DOHH2 (cell line): ENCODE measurements at regions not wholly inside any gene's neighbourhood (a gene's known extent, or its start where the extent isn't known, plus 50 kb on each side); places are given as distances from the start of the nearest gene placed in this dataset.

Source experiments
- H3F3A ChIP-seq: fragments of 200-600 bp; sonication (generic), shearing (Covaris generic); 2 replicates; pipeline ENCODE4 v1.6.0; 2016; ENCODE audit warnings: antibody characterized with exemption, mild to moderate bottlenecking; ENCODE audit not compliant: control insufficient read depth, insufficient read depth
- H3K27ac ChIP-seq: fragments of 200-600 bp; sonication (generic); 2 replicates; pipeline ENCODE4 v1.5.1; 2014; ENCODE audit warnings: low read depth, mild to moderate bottlenecking, low read length, moderate library complexity
- H3K27me3 ChIP-seq: fragments of 200-600 bp; sonication (generic); 2 replicates; pipeline ENCODE4 v1.6.1; 2014; ENCODE audit warnings: mild to moderate bottlenecking, low read length, mixed read lengths; ENCODE audit not compliant: control insufficient read depth
- H3K36me3 ChIP-seq: fragments of 200-600 bp; sonication (generic); 2 replicates; pipeline ENCODE4 v1.6.1; 2014; ENCODE audit warnings: mild to moderate bottlenecking, low read length, moderate library complexity, mixed read lengths; ENCODE audit not compliant: control insufficient read depth
- H3K4me1 ChIP-seq: fragments of 200-600 bp; sonication (generic); 2 replicates; pipeline ENCODE4 v1.6.1; 2014; ENCODE audit warnings: mild to moderate bottlenecking, low read length, mixed read lengths; ENCODE audit not compliant: control insufficient read depth
- H3K4me2 ChIP-seq: fragments of 200-600 bp; sonication (generic); 2 replicates; pipeline ENCODE4 v1.6.0; 2014; ENCODE audit warnings: mild to moderate bottlenecking, low read length, moderate library complexity
- H3K4me3 ChIP-seq: fragments of 200-600 bp; sonication (generic); 2 replicates; pipeline ENCODE4 v1.5.1; 2014; ENCODE audit warnings: mild to moderate bottlenecking, low read length, mixed read lengths
- H3K79me2 ChIP-seq: fragments of 200-600 bp; sonication (generic); 2 replicates; pipeline ENCODE4 v1.6.1; 2014; ENCODE audit warnings: mild to moderate bottlenecking, low read length, mixed read lengths; ENCODE audit not compliant: control insufficient read depth
- H3K9me2 ChIP-seq: fragments of 200-600 bp; sonication (generic); replicated peaks from 2 replicates; pipeline ENCODE4 v1.6.1; 2014; ENCODE audit warnings: mild to moderate bottlenecking, low read length, mixed read lengths; ENCODE audit not compliant: control insufficient read depth
- H3K9me3 ChIP-seq: fragments of 200-600 bp; sonication (generic); 2 replicates; pipeline ENCODE4 v1.6.1; 2014; ENCODE audit warnings: antibody characterized with exemption, low read length, mixed read lengths; ENCODE audit not compliant: control insufficient read depth, insufficient read depth
- H4K20me1 ChIP-seq: fragments of 200-600 bp; sonication (generic); 2 replicates; pipeline ENCODE4 v1.6.0; 2014; ENCODE audit warnings: low read depth, mild to moderate bottlenecking, antibody characterized with exemption, low read length, moderate library complexity; ENCODE audit not compliant: control insufficient read depth, insufficient read depth
- EZH2phosphoT487 ChIP-seq: fragments of 200-600 bp; sonication (generic); IDR thresholded peaks from 2 replicates; pipeline ENCODE4 v1.6.1; 2017; ENCODE audit warnings: borderline replicate concordance, mild to moderate bottlenecking, antibody characterized with exemption, low read length, moderate library complexity, mixed read lengths
- TF ChIP-seq, protein P1 (sequence below): fragments of 200-600 bp; sonication (generic); IDR thresholded peaks from one replicate; pipeline ENCODE4 v1.5.1; 2014; ENCODE audit warnings: antibody characterized with exemption, mild to moderate bottlenecking, low read depth, low read length; ENCODE audit not compliant: poor library complexity, severe bottlenecking

DNA sequence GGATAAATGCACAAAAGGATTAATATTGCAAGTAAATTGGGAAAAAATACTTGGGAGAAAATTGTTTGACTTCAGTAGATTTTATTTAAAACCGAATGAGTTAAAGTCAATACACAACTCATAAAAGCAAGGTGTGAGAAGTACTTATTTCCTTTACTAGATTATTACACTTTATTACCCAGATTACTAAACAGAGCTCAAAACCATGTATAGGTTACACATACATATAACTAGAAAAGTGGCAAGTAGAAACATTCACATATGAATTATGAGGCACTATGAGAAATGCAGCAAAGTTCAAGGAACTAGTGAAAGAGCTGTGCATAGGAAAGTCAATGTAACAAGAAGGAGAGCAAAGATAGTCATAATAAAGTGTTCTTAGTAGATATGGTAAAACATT is 113.0 kb downstream of the CXXC4 start:
- Histone ChIP-seq H3K27me3 (no peaks in the 10 kb centered on the region), H3K79me2 (no peaks in the 10 kb centered on the region)

DNA sequence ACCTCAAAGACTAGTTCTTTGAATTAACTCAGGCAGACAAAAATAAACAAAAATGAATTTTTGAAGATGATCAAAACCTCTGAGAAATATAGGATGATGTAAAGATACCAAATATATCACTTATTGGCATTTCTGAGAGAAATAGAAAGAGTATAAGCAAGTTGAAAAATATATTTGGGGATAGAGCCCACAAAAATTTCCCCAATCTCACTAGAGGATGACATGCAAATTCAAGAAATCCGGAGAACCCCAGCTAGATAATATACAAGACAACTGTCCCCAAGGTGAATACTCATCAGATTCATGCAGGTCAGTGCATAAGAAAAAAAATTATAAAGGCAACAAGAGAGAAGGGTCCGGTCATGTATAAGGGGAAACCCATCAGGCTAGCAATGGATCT is 129.1 kb downstream of the CXXC4 start:
- TF ChIP-seq, protein P1, sequence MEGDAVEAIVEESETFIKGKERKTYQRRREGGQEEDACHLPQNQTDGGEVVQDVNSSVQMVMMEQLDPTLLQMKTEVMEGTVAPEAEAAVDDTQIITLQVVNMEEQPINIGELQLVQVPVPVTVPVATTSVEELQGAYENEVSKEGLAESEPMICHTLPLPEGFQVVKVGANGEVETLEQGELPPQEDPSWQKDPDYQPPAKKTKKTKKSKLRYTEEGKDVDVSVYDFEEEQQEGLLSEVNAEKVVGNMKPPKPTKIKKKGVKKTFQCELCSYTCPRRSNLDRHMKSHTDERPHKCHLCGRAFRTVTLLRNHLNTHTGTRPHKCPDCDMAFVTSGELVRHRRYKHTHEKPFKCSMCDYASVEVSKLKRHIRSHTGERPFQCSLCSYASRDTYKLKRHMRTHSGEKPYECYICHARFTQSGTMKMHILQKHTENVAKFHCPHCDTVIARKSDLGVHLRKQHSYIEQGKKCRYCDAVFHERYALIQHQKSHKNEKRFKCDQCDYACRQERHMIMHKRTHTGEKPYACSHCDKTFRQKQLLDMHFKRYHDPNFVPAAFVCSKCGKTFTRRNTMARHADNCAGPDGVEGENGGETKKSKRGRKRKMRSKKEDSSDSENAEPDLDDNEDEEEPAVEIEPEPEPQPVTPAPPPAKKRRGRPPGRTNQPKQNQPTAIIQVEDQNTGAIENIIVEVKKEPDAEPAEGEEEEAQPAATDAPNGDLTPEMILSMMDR = no peak
- TF ChIP-seq EZH2phosphoT487 = no peak
- no peaks in the 10 kb centered on the region for H4K20me1 ChIP-seq
- H3K36me3 ChIP-seq = no peaks in the 10 kb centered on the region
- H3K27me3 ChIP-seq = no peaks in the 10 kb centered on the region
- H3K9me2 ChIP-seq = no peaks in the 10 kb centered on the region
- H3K9me3 ChIP-seq = no peaks in the 10 kb centered on the region
- no peaks in the 10 kb centered on the region for H3F3A ChIP-seq
- no peak overlapping the region for H3K4me3 ChIP-seq
- H3K4me2 ChIP-seq = no peak overlapping the region
- H3K27ac ChIP-seq = no peak overlapping the region
- H3K4me1 ChIP-seq = no peaks in the 10 kb centered on the region
- H3K79me2 ChIP-seq = no peaks in the 10 kb centered on the region

More for the DNA sequence above, 113.0 kb downstream of the CXXC4 start:
- H3K4me1 ChIP-seq = no peaks in the 10 kb centered on the region
- H3K9me3 ChIP-seq = no peaks in the 10 kb centered on the region
- H3F3A ChIP-seq = no peaks in the 10 kb centered on the region
- no peak overlapping the region for H3K4me3 ChIP-seq
- no peak overlapping the region for H3K4me2 ChIP-seq
- H4K20me1 ChIP-seq = no peaks in the 10 kb centered on the region
- no peak overlapping the region for H3K27ac ChIP-seq
- H3K9me2 ChIP-seq = no peaks in the 10 kb centered on the region
- TF ChIP-seq, protein P1 = no peak
- no peak for TF ChIP-seq EZH2phosphoT487
- no peaks in the 10 kb centered on the region for H3K36me3 ChIP-seq

DNA sequence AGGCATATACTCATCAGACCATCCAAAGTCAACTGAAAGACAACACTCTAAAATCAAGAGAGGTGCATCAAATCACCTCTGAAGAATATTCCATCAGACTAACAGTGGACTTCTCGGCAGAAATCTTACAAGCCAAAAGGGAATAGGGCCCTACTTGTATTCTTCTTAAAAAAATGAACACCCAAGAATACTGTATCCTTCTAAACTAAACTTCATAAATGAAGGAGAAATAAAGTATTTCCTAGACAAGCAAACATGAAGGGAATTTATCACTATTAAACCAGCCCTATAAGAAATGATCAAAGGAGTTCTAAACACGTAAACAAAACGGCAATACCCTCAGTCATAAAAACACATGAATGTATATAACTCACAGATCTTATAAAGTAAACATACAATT is 141.2 kb downstream of the CXXC4 start:
- no peaks in the 10 kb centered on the region for H3K79me2 ChIP-seq
- no peaks in the 10 kb centered on the region for H3F3A ChIP-seq
- H3K27me3 ChIP-seq = no peaks in the 10 kb centered on the region
- no peaks in the 10 kb centered on the region for H3K4me1 ChIP-seq
- H3K4me2 ChIP-seq = no peak overlapping the region
- H3K4me3 ChIP-seq = no peak overlapping the region
- no peaks in the 10 kb centered on the region for H4K20me1 ChIP-seq
- no peak for TF ChIP-seq EZH2phosphoT487
- TF ChIP-seq, protein P1 = no peak
- H3K36me3 ChIP-seq = no peaks in the 10 kb centered on the region
- no peak overlapping the region for H3K27ac ChIP-seq
- no peaks in the 10 kb centered on the region for H3K9me3 ChIP-seq
- no peaks in the 10 kb centered on the region for H3K9me2 ChIP-seq

DNA sequence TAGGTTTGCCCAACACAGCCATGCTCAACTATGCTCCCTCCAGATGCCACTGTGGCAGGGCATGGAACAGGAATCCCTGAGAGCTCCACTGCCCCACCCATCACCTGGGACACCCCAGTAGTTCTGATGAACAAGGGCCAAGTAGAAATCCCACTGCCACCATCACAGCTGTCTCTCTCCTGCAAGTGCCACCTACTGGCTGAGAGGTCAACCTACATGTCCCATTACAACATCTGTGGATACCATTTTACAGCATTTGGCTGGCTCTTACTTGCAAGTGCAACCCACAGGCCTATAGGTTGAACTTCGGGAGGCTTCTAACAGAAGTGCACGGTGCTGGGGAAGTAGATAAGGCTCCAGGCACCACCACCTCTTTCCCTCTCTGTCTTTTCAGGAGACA is 142.5 kb downstream of the CXXC4 start:
- no peaks in the 10 kb centered on the region for H3K27me3 ChIP-seq
- TF ChIP-seq, protein P1 = peak; percentile 46
- TF ChIP-seq EZH2phosphoT487 = no peak
- H3K9me3 ChIP-seq = no peaks in the 10 kb centered on the region
- H3K4me2 ChIP-seq = no peak overlapping the region
- H3K9me2 ChIP-seq = no peaks in the 10 kb centered on the region
- H3K79me2 ChIP-seq = no peaks in the 10 kb centered on the region
- no peaks in the 10 kb centered on the region for H4K20me1 ChIP-seq
- H3K36me3 ChIP-seq = no peaks in the 10 kb centered on the region
- H3F3A ChIP-seq = no peaks in the 10 kb centered on the region
- H3K4me1 ChIP-seq = no peaks in the 10 kb centered on the region
- no peak overlapping the region for H3K27ac ChIP-seq
- no peak overlapping the region for H3K4me3 ChIP-seq
